HG03108 (cell line): ENCODE measurements at regions not wholly inside any gene's neighbourhood (a gene's known extent, or its start where the extent isn't known, plus 50 kb on each side); places are given as distances from the start of the nearest gene placed in this dataset.
"Not testable (repeated sequence)": the region's sequence is repeated elsewhere in the genome, so short reads cannot be mapped to it uniquely, and the experiment has no call there.

Experiments
- ATAC-seq: cut with Tn5 transposase; IDR thresholded peaks from one replicate; pipeline ENCODE4 v1.9.1; 2021; ENCODE audit warnings: moderate library complexity; ENCODE audit not compliant: unreplicated experiment

DNA sequence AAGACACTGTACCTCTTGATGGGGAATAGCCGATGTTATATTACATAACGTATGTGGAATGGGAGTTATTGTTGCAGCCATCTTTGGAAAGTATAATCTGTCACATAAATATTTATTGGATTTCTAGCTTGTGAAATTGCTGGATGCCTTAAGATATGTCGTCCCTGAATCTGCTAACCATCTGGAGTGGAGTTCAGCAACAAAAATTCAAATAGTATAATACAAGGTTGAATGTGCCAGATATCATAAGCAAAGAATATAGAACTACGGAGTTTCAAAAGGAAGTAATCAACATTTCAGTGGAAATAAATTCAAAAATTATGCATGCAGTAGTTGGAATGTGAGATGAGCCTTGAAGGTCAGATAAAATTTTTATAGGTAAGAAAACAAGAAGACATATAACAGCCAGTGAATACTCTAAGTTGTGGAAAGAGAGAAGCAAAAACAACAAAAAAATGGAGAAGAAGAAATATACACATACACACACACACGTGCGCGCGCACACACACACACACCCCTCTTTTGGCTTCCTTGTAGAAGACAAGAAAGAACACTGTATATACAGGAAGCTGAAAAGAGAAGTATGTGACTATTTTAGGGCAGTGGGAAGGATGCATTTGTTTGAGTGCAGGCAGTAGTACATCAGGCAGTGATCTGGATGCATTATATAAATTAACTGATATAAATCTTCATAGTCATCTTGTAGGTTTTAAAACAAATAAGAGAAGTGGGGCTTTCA is 516.7 kb downstream of the KCNT2 start:
- no peak for ATAC-seq

DNA sequence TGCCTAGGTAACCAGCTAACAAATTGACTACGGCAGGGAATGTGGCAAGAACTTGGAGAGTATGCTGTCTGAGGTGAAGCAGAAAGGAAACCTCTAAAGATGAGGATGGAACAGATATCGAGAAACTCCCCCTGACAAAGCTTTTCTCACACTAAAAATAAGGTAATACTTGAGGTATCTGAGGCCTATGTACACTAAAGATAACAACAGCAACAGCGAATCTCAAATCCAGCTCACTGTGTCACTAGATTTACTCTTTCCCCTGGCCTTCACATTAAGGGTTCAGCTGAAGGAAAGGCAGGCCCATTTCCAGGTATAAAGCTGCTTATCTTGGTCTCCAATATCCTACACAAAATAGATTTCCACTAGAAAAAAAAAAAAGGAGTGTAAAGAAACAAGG is 518.0 kb downstream of the KCNT2 start:
- ATAC-seq = no peak

DNA sequence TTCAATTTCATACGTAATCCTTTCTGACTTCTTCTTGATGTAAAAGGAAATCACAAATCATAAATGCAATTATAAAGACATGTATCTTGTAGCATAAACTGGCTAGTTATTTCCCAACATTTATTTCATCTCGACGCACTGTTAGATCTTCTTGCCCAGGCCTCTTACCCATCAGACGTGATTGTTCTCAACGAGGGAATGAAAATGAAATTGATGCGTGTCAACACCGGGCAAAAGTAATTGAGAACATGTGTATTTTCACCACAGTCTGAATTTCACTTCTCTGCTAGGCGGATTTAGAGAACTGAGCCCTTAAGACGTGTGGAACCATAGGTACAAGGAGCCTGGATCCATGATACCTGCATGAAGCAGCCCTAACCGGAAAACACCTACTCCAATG is 519.7 kb downstream of the KCNT2 start:
- ATAC-seq = no peak

DNA sequence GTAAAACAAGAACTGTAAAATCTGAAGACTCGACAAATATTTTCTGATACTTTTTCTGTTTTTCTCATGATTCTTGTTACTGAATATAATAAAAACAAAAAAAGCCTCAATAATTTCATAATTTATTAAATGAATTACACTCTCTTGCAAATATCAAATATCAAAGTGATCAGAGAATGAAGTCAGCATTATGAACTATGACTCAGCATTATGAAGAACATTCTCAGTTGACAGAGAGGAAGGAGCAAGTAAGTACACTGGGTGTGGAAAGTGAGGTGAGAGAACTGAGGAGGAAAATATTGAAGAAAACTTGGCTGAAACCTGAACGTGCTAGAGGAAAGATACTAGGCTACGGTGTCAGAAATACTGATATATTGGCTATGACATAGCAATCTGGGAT is 529.5 kb downstream of the KCNT2 start:
- no peak for ATAC-seq

DNA sequence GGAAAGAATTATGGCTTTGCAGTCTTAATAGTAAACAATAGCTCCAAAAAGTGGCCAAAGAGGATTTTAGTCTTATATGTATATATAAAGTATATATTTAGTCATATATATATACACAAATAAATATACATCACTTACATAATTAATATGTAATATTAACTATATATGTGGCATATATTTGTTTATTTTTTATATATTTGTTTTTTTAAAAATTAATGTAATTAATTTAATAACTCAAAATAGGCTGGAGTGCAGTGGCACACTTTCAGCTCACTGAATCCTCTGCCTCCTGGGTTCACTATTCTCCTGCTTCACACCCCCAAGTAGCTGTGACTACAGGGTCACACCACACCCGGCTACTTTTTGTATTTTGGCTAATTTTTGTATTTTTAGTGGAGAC is 532.6 kb downstream of the KCNT2 start:
- ATAC-seq = no peak

DNA sequence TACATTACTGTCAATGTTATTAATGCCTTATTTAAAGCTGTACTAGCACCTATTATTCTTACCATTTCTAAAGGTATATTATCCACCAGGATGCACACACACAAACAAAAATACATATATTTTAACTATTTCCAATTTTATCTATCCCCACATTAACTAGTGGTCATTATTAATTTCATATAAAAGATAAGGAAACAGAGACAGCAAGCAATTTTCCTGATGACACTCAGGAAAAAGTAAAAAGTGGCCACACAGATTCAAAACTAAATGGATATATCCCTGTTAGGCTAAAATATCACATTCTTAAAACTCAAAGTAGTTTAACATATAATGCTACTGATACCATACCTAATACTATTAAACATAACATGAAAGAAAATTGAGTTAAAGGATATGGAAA is 534.1 kb downstream of the KCNT2 start:
- no peak for ATAC-seq

DNA sequence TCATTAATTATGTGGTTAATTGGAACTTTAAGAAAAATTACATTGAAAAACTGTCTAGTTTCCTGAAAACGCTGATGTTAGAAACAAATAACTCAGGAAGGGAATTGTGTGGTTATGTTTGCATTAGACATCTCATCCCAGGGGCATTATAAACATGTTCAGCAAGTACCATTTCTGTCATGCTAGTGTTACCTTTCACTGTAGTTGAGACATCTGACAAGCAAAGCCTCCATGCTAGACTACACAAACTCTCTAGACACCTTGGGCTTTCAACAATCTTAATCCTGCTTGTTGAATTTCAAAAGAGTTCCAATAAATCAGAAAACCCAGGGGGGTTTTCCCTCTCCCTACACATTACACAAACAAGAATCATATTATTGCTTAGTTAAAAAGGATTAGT is 536.8 kb downstream of the KCNT2 start:
- ATAC-seq = no peak

DNA sequence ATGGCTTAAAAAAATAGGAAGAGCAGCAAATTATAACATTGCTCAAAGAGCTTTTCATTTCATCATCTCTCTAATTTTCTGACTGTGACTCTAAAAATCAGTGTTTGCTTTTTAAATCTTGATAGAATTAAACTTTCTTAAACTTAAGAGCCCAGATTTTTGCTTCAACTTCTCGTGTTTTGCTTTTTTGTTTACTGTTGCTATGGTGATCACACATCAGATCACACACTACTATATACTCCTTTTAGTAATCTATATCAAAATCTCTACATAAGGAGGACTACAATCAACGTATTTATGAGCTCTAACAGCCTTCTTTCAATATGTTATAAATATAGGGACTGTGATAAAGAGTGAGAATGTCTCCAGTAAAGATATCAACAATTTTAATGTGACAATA is 537.3 kb downstream of the KCNT2 start:
- no peak for ATAC-seq

DNA sequence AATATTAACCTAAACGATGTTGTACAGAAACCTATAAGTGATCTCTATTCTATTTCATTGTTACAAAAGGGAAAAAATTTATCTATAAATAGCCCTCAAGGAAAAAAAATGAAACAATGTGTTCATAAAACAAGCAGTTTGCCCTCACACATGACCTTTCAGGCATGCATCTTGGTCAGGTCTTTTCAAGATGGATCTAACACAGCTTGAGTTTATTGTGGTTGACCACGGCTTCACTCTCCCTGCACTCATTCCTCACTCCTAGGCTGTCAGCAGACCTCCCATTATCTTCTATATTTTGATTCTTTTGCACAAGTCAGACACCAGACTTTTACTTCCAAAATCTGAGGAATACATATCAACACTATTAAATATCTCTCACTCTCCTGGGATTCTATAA is 544.3 kb downstream of the KCNT2 start:
- no peak for ATAC-seq

DNA sequence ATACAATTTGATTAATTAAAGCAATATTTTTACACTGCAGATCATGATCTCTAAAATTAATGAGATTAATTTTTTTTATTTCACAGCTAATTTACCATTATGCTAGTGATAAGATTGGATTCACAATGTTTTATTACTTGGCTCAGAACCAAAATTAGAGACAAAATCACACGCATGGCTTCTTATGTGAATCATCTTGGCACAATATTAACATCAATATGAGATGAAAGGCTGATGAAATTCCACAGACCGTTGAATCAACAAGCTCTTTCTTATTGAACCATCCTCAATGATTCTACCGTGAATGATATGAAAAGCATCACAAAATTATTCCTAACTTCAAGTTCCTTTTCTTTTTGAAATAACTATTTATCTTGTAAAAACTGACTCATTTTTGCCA is 544.9 kb downstream of the KCNT2 start:
- ATAC-seq = no peak

DNA sequence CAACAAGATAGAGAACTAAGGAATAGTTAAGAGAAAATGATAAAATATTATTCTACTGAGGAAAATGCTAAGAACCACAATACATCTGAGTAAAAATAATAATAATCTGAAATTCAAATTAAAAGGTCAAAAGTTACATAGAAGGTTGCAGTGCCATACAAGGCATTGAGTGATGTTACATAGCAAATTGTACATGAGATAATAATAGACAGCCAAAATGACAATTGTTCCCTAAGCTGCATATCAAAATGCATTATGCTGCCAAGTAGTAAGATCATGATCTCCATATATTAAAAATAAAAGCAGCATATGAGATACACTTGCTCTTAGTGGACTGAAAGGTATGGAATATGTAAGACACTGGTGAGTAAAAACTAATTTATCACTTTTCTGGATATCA is 547.7 kb downstream of the KCNT2 start:
- ATAC-seq = no peak

DNA sequence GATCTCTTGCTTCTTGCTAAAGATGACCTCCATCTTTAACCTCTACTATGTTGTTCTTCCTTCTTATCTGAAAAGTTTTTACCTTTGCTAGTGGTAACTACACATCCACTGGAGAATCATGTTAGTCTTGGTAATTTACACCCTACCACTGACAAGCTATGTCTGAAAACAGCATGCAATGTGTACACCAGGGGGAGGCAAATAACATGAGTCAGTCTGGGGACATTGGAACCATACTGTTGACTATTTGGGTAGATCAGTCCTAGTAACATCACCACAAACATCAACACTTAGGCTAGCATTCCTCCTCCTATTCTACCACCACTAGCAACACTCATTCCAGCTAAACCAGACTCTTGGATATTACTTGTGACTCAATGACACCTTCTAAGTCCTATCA is 549.0 kb downstream of the KCNT2 start:
- ATAC-seq = no peak

DNA sequence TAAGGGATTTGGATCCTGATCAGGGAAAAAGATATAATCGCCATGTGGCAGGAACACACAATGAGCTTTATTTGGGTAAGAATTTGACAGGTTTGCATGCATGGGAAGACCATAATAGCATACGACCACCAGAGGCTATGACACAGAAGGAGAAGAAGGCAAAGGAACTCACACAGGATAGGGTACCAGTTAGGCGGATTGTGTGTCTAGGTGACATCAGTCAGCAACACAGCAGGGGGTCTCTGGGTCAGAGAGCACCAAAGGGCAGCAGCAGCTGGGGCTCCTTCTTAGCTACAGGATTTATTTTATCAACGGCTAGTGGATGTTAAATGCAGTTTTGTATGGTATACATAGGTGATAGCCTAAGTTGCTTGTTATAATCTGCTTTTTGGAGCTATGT is 551.3 kb downstream of the KCNT2 start:
- ATAC-seq = no peak

DNA sequence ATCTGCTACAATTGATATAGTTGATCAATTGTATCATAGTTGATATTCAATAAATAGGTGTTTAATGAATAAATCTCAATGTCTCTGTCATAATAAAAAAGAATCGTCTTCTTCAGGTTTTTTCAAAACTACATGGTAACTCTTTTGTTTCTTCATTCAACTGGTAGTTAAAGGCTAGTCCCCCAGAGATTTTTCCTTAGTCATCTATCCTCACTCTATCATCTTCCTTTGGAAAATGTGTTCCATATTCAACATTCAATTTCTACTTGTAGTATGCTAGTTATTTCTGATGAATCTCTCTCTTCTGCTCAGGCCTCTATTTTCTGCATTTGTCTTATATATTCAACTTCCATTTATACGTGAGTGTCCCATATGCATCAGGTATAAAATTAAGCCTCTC is 558.8 kb downstream of the KCNT2 start:
- no peak for ATAC-seq

DNA sequence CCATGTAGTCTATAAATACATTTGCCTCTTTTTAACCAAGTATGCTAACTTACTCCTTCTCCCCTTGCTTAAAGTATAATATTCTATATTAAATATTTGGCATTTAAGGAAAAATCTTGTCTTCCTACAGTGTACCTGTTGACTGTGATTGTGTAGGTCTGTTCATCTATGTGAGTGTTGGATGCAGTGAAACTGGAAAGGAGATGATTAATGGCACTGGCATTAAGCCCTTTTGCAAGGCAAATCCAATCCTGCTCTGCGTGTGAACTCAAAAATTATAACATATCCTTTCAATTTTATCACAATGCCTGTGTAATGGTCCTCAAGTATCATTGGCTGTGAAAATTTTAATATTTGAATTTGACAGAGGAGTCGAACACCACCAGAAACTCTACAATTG is 565.0 kb downstream of the KCNT2 start:
- ATAC-seq = no peak

DNA sequence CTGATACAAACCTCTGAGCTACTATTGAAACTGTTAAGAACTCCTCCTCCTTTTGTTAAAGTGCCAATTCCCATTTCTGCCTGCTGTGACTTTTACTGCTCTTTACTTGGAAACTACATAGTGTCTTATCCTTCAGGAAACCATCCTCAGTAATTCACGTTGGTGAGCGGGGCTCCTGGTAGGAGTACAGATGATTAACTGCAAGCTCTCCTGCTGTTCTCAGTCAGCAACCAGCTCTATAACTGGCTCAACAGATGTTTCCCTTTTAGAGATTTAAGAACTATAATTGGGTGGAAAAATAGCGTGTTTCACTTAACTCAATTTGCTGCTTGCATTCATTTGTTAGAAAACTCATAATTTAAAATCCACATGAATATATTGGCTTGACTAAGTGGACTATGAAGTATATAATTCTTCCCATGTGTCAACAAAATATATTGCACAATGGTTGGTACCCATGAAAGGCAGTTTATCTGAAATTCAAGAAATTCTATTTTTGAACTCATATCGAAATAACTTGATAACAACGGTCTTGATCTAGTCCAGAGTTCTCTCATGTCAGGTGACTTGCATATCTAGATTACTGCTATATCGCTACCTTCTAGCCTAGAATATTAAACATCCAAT is 574.0 kb downstream of the KCNT2 start:
- no peak for ATAC-seq

DNA sequence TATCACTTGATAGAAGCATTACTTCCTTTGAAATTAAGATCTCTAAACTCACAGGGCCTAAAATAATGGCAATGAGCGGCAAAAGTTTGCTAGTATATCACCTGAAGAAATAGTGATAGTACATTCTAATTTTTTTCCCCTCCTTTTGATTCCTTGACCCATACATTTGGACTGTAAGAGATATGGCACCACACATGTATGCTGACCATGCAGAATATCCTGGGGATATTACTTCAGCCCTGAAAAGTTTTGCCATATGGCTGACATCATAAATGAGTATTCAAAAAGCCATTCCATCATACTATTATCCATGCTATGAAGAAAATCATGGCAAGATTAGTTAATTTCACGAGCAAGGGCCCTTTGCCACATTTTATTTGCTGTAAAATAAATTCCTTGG is 576.9 kb downstream of the KCNT2 start:
- not testable (repeated sequence) for ATAC-seq

DNA sequence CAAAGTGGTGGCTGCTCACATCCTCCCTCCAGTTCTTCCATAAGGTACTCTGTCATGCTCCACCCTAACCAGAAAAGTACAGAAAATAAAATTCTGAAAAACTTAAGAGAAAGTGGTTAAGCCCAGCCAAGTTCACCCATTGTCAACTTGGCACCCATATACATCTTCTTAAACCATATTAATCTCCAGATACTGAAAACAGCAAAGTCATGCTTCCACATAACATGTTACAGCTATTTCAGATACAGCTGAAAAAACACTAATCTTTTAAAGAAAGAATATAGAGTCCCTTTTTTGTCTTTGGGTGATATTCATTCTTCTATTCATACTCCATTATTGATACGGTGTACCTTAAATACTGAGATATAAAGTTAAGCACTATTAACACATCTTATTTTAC is 577.8 kb downstream of the KCNT2 start:
- ATAC-seq = no peak

DNA sequence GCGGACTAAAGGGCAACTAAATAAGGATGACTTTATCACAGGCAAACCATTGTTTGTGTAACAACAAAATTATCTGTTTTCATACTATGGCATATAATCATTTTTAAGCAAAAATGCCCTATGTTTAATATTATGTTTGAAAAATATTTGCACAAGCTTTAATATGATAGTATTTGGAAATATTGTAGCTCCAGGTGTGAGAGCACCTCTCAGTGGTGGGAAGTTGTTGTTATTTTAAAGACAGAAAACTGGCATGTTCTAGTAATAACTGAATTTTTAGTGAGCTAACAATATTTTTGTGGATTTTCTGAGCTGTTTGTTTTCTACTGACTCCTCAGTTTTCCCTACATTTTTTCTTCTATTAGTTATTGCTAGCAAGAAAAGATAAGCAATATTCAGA is 578.8 kb downstream of the KCNT2 start:
- no peak for ATAC-seq

DNA sequence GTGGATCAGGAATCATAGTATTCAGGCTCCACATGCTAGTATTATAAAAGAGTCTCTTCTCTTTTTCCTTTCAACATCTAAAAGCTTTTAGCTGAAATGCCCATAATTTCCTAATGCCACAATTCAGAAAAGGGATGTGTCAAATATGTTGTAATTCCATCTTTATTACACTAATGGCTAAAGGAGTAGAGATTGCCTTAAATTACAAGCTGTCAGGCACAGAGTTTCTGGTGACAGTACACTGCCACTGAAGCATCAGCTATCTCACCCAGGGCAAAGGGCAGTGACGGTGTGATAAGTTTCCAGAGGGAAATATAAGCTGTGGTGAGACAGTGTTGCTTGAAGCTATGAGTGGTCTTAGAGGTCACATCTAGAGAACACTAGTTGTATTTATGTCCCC is 581.1 kb downstream of the KCNT2 start:
- ATAC-seq = no peak

DNA sequence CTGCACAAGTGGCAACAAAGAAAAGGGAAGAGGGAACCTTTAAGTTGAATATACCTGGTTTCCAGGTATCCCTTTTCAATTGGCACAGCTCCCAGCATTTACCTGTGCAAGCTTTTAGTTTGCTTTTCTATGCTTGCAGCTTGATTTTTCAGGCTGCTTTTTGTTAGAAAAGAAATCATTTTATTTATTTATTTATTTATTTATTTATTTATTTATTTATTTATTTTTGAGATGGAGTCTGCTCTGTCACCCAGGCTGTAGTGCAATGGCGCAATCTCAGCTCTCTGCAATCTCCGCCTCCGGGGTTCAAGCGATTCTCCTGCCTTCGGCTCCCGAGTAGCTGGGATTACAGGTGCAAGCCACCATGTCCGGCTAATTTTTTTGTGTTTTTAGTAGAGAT is 587.1 kb downstream of the KCNT2 start:
- not testable (repeated sequence) for ATAC-seq

DNA sequence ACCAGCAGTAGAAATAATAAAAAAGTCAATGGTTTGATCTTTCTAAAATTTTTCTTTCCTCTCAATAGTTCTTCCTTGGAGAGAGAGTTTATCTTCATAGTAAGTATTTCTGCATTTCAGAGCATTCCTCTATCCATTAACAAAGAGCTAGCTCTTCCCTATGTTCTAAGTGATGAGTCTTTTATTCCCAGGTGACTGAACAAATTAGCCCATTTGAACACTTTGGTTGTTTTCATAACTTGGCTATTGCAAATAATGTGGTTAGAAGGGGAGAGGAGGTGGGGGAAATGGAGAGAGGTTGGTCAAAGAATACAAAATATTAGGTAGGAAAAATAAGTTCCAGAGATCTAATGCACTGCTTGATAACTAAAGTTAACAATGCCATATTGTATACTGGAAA is 598.9 kb downstream of the KCNT2 start:
- ATAC-seq = no peak

DNA sequence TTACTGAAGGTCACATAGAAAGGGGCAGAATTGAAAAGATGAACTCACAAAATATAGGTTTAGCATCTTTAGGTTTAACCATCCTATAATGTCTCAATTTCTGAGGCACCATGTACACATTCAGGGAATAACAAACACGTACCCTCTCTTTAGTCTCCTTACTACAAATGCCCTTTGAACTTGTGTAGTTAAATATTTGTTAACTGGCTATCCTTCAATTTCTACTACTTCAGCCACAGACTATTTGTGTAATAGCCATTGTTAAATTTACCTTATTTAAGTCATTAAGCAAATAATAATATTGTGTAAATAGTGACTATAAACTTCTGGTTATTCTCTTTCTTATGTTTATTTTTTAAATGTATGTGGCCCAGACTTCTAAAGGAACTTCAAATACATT is 600.5 kb downstream of the KCNT2 start:
- no peak for ATAC-seq
